Spleen (tissue), 7 donors: ENCODE measurements at regions not wholly inside any gene's neighbourhood (a gene's known extent, or its start where the extent isn't known, plus 50 kb on each side); places are given as distances from the start of the nearest gene placed in this dataset.

Experiments used
- POLR2A ChIP-seq, 3 donors: fragments of 450-650 bp; IDR thresholded peaks; one replicate each; pipeline ENCODE4 v1.5.1; 2017; ENCODE audit warnings: antibody characterized with exemption in 3 of 3, mild to moderate bottlenecking in 1 of 3
- TF ChIP-seq, protein P1 (sequence below), 11 experiments: fragments of 200-600 bp in 7 of 11; fragments of 450-650 bp in 4 of 11; sonication (generic) in 4 of 11; IDR thresholded peaks in 8 of 11; conservative IDR thresholded peaks in 3 of 11; 1 replicate in 7 of 11; 2 replicates in 4 of 11; pipeline versions ENCODE4 v1.4.0 to v1.8.0; 2016 to 2021; ENCODE audit warnings: antibody characterized with exemption in 11 of 11, inconsistent platforms in 4 of 11, mild to moderate bottlenecking in 1 of 11
- donor health status: DM: no; HTN: no; CAD: no; lungs with moderate emphysema.
- donor health status: DM: no; HTN: no; CAD: no.
- donor health status: DM: no; HTN: no; CAD: no.

GRCh38 chr1:37387854-37388253 lies 86.5 kb upstream of the ZC3H12A start:
- TF ChIP-seq, protein P1, sequence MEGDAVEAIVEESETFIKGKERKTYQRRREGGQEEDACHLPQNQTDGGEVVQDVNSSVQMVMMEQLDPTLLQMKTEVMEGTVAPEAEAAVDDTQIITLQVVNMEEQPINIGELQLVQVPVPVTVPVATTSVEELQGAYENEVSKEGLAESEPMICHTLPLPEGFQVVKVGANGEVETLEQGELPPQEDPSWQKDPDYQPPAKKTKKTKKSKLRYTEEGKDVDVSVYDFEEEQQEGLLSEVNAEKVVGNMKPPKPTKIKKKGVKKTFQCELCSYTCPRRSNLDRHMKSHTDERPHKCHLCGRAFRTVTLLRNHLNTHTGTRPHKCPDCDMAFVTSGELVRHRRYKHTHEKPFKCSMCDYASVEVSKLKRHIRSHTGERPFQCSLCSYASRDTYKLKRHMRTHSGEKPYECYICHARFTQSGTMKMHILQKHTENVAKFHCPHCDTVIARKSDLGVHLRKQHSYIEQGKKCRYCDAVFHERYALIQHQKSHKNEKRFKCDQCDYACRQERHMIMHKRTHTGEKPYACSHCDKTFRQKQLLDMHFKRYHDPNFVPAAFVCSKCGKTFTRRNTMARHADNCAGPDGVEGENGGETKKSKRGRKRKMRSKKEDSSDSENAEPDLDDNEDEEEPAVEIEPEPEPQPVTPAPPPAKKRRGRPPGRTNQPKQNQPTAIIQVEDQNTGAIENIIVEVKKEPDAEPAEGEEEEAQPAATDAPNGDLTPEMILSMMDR (IDR thresholded peaks at IDR 0.05 in 8 of 11, conservative IDR thresholded peaks at IDR 0.05 in 3 of 11) = no peak
- no peak for TF ChIP-seq POLR2A (IDR thresholded peaks at IDR 0.05)
